ENCODE measurements at regions not wholly inside any gene's neighbourhood (a gene's known extent, or its start where the extent isn't known, plus 50 kb on each side); places are given as distances from the start of the nearest gene placed in this dataset.

GRCh38 chr5:60143942-60144549, 250.5 kb upstream of the PDE4D start:
- TF ChIP-seq CTCF (IDR thresholded peaks at IDR 0.05): no peak
- TF ChIP-seq POLR2A (IDR thresholded peaks at IDR 0.05): no peak
